ENCODE measurements at regions not wholly inside any gene's neighbourhood (a gene's known extent, or its start where the extent isn't known, plus 50 kb on each side); places are given as distances from the start of the nearest gene placed in this dataset.

DNA sequence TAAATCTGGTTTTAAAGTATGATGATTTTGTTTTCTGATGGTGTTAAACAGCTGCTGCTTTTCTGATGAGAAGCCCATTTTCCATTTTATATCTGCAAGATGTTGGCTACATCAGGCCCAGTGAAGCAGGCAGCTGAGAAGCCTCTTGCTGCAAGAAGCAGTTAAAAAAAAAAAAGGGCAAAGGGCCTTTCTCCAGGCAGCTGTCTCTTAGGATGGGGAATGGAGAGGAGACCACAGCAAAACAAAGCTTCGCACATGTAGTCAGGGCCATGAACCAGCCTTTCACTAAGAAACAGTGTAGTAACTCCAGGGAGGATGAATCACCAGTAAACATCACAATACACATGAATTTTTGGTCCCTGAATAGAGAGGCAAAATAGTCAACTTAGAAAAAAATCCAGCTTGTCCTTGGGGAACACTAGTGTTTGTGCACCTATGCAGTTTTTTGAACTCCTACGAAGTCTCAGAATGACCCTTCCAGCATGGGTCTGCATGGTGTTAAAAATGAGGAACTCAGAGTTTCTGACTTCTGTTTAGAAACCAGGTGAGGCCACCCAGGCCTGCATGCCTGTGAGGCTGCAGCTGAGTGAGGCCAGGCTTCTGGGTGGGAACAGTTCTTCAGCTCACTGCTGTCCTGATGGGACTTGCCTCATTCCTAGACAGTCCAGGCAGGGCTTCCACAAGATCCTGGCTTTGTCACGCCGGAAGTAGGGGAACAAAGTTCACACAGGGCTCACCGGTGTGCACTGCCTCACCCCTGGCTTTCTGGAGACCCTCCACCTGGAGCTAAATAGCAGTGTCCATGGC is 518.7 kb downstream of the MCTP2 start:
- DNase-seq (ENCODE audit: low read depth, low spot score), result no peak

DNA sequence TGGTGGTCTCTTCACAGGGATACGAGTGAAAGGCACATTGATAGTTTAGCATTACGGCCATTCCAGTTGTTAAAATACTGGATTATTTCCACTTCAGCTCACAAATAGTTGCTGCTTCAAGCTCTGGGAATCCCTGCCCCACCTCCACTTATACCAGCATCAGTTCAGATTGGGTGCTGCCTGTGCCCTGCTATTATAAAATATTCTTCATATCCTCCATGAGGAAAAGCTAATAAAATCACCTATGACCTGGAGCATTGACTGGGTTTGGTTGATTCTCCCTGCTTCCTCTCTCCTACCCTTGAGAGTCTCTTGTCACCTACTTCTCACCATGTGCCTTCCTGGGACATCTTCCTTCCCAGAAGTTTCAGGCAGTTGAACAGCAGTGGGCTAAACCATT is 529.0 kb downstream of the MCTP2 start:
- DNase-seq (ENCODE audit: low read depth, low spot score), result no peak

DNA sequence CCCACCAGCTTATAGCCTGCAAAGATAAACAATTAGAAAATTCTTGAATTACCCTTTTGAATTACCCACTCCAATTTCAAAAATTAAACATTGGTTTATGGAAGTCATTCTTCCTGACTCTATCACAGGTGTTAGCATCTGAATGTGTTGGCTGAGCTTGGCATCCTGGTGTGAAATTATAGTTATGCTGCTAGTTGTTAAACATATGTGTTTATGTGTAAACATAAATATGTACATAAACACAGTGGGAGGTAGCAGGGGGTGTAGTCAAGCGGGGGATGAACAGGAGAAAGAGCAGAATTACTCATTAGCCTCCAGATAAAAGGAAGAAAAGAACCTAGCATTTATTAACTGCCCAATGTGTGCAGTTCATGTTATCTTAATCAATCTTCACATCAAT is 530.2 kb downstream of the MCTP2 start:
- DNase-seq (ENCODE audit: low read depth, low spot score), result no peak

DNA sequence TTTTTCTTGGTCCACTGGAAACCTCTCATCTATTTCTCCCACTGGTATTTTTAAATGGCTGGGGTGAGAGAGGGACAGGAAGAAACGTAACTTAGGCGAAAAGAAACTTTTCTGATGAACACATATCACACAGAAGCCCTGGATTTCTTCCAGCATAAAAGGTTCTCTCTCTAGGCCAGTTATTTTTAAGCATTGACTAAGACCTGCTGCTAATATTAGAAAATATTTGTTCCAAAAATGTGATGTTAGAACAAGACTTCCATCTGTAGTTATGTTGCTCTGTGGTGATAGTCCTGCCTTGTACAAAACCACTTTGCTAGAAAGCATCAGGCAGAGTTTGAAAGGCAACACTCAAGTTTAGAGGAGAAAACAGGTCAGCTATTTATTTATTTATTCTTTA is 537.7 kb downstream of the MCTP2 start:
- no peak for DNase-seq (ENCODE audit: low read depth, low spot score)

DNA sequence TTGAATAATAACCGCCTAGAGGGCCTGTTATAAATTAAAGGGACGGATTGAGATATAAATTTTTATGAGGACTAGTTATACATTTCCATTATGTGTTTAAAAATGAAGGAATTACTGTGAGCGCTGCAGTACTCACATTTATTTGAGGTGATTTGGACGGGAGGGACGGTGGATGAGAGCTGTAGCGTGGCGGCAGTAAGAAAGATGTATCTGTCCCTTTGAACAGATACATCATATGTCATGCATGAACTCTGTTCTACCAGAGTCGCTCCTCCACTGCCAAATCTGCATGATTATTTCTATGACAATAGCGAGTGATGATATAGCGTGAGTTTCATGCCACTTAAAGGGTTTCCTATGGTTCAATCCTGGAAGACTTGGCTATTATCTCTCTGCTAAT is 538.8 kb downstream of the MCTP2 start:
- DNase-seq (ENCODE audit: low read depth, low spot score), result no peak

DNA sequence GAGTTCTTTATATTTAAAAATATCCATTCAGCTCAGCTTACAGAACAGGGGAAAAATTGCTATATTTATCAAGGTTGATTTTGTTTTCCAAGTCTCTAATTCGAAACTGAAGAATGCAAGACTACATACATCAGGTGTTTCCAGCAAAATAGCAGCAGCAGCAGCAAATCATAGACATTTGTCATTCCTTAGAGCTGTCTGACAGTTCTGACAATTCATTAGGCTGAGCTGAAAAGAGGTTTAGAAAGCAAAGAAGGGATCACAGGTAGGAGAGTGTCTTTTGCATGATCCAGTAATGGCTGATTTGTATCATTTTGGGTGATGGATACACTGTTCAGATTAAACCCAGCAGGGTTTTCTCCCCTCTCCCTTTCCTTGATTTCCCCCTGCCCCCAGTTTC is 545.7 kb downstream of the MCTP2 start:
- no peak for DNase-seq (ENCODE audit: low read depth, low spot score)

DNA sequence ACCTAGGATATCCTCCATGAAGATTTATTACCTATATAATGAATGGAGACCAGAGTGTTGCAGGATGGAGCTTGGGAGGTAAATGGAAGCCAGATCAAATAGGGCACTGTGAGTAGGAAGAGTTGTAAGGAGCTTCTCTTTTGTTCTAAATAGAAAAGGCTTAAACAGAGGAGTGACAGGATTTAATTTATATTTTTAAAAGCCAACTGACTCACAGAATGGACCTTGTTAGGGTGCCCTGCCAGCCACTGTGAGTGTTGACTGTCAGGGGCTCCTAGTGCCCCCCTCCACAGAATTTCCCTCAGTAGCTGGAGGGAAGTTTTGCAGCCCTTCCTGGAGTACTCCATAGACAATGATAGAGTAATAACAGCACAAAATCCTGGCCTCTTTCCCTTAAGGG is 547.5 kb downstream of the MCTP2 start:
- DNase-seq (ENCODE audit: low read depth, low spot score), result no peak

DNA sequence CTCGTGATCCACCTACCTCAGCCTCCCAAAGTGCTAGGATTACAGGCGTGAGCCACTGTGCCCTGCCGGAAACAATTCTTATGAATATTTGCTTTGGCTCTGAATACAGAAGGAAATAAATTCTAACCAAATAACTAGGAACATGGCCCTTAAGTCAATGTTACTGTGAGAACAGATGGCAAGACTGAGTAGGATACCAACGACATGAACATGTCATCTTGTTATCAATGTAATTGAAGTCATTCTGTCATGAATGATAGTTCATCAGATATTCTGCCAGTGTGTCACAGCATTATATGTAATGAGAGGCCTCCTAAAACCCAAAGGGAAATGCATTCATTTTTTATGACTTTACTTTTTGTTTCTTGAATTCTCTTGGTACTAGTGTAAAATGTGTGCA is 548.8 kb downstream of the MCTP2 start:
- no peak for DNase-seq (ENCODE audit: low read depth, low spot score)

DNA sequence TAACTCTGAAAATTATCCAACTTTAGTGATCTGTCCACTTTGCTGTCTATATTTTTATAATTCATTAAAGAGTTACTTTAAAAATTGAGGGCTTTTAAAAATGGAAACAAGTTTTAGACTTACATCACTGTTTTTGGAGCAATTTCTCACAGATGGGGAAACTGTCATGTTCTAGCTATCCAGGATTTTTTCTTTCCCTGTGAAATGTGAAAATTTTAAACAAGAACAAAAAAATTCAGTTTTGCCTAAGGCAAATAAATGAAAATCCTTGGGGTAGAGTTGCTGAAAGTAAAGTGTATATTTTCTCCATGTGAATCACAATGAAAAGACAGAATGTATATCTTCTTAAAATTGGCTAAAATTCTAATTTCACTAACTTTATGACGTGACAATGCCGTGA is 553.7 kb downstream of the MCTP2 start:
- no peak for DNase-seq (ENCODE audit: low read depth, low spot score)

DNA sequence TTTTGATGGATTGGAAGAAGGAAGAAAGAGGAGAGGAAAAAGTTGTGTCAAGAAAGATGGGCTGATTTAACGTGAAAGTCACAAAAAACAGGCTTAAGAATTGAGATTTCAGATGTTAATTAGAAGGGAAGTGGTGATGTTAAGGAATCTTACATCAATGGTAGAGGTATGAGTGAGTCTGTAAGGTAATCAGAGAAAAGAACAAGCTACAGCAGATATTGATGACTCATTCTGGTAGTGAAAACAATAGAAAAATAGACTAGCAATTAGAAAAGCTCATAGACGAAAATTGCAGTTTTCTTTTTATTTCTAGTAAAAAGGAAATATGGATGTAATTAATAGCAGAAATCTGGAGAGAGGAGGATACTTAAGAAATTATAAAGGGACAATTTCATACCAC is 559.6 kb downstream of the MCTP2 start:
- no peak for DNase-seq (ENCODE audit: low read depth, low spot score)

DNA sequence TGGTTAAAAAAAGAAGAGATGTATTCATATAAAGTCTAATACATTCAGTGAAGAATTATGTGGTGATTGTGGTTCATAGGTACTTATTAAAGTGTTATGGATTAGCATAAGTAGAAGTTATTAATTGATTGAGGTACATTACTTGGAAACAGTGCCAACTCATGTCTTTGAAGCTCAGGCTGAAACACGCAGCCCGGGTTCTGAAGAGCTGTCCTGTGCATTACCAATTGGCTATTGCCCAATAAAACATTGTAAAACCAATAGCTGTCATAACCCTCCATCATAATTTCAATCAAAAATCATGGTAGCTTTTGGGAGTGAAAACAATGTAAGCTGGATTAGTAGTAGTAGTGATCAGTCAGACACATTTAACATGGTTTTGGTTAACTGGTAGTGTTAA is 560.1 kb downstream of the MCTP2 start:
- DNase-seq (ENCODE audit: low read depth, low spot score), result no peak

DNA sequence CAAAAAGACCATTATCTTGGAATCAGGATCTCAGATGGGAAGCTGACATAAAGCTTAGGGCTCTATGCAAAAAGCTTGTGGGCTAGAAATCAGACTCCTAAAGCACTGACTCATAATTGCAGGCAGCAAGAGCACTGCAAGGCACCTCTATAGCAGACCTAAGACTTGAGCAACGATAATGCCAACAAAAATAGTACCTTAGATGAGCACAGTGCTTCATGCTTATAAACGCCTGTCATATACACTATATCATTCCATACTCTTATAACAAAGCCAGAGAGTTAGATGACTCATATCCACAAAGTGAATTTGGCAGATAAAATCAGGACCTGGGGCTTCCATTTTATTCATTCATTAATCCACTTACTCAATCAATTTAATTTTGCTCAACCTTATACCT is 560.8 kb downstream of the MCTP2 start:
- DNase-seq (ENCODE audit: low read depth, low spot score), result no peak

DNA sequence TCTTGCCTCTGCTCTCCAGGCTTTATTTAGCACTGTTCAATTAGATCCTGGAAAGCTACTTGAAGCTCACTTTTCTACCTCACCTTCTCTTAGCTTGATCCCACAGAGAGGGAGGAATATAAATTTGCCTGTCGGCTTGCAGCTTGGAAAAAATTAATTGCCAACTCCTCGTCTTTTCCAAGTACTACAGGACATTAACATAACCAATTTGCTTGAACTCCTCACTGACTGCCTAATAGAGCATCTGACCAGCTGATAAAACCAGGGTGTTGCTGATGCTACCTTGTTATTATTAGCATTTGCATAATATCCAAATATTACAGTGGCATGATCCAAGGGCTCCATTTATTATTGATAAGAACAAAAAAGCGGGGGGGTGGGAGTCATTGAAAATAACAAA is 561.8 kb downstream of the MCTP2 start:
- DNase-seq (ENCODE audit: low read depth, low spot score), result no peak

DNA sequence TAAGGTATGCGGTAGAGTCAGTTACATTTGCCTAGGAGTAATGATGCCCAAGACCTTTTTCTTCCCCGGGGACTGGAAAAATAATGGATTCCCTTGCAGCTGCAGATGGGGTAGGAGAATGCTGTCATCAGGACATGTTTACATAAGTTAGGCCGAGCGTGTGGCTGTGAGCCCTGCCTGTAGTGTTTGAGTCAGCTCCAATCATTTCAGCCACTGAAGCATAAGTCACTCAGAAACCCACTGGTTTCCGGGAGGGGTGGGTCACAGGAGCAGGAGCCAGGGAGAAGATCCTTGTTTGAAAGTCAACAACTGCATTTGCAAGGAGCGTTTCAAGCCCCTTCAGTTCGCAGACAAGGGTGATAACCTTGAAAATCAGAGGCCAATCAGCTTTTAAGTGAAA is 562.3 kb downstream of the MCTP2 start:
- no peak for DNase-seq (ENCODE audit: low read depth, low spot score)

DNA sequence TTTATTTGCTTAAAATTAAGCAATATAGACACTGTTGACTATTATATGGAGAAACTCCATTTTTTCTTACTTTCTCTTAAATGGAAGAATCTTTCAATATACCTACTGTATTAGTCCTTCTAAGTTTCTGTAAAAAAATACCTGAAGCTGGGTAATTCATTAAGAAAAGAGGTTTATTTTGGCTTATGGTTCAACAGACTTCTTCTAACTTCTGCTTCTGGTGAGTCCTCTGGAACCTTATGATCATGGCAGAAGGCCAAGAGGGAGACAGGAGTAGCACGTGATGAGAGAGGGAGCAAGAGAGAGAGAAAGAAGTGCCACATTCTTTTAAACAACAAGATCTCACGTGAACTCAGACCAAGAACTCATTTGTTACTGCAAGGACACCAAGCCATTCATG is 573.3 kb downstream of the MCTP2 start:
- no peak for DNase-seq (ENCODE audit: low read depth, low spot score)

DNA sequence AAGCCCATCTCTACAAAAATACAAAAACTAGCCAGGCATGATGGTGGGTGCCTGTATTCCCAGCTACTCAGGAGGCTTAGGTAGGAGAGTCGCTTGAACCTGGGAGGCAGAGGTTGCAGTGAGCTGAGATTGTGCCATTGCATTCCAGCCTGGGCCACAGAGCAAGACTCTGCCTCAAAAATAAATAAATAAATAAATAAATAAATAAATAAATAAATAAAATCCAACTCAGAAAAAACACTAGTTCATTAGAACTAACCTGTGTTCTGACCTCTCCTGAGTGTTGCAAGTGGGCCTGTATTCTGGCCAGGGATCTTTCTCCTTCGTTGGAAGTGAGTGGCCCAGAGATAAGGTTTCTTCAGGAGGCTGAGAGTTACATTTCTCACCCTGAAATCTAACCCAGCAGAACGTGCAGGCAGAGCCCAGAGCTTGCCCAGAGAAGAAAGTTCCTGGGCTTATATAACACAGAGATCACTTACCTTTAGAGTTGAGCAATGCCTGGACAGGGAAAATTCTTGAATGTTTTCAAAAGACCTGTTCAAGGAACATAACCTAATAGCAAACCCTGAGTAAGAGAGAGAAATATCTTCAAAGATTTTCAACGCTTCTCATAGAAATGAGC is 583.9 kb downstream of the MCTP2 start:
- no peak for DNase-seq (ENCODE audit: low read depth, low spot score)

DNA sequence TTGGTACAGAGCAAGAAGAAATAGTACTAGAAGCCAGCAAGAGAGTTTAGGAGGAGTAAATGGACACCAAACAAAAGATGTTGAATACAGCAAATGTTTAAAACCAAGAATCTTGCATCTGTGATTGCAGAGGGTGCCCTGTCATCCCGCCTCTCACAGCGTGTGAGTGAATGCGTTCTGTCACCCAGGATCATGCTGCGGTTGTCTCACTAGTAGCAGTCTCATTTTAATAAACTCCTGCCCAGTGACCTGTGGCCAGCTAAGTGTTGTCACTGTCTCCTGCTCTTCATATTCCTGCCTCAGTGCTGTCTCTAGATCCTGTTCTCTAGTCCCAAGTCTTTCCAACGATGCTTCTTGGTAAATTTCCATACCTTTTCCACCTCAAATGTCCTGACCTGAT is 584.6 kb downstream of the MCTP2 start:
- no peak for DNase-seq (ENCODE audit: low read depth, low spot score)

DNA sequence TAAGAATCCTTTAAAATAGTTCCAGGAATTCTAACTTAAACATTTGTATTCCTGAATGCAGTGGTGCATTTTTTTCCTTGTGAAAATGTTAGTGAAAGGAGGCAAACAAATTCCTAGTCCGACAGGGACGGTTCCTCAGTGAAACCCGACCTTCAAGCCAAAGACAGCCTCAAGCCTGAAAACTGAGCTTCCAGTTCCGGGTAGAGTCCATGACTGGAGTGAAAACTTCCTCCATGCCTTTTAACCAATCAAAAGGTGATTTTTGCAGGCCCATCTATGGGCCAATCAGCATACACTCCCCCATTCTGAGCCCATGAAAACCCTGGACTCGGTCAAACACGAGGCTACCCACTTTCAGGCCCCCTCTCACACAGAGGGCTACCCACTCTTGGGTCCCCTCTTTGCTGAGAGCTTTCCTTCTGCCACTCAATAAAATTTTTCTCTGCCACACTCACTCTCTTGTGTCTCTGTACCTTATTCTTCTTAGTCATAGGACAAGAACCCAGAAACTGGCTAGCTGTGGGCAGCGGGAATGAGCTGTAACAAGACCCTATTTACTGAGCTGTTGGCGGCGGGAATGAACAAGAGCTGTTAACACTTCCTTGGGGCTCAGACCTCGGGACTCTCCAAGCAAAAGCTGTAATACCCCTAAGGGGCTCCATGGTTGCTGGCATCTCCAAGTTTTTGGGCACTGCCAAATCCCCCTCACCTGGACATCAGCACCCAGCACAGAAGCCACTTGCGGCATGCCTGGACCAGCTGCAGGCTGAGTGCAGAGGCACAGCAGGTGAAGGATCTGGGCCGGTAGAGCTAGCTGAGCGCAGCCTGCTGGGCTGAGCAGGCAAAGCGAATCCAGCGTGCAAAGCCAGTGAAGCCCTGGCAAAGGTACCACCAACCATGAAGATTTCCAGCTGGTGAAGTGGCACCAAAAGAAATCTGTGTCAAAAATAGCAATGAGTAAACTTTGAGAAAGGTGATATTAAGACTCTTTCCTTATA is 598.8 kb downstream of the MCTP2 start:
- DNase-seq (ENCODE audit: low read depth, low spot score), result no peak

DNA sequence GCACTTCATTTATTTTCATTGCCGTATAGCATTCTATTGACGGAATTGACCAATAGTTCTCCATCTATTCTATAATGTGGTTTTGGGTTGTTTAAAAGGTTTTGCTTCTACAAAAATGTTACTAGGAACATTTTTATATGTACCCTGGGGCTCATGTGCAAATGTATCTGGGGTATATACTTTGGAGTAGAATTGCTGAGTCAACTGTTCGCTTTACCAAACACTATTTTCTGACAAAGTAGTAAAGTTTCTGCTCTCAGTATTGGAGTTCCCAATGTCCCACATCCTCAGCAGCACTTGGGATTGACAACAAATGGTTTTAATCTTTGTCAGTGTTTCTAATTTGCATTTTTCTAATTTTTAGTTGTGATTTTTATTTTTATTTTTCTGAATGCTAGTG is 602.6 kb downstream of the MCTP2 start:
- DNase-seq (ENCODE audit: low read depth, low spot score), result no peak

DNA sequence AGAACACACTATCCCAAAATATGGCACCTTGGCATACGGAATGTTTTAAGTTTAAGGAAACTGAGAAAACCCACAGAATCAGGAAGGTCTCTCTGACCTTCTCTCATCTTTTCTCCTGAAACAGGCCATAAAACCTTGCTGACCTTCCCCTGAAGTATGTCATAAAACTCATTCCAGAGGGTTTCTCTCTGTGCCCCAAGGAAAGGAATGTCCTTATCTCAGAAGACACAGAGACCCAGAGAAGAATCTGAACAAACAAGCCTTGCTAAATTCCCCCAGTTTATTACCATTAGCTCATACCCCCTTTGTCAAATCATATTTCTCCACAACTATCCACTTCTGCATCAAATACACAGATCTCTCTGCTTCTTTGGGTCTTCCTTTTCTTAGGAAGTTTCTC is 603.1 kb downstream of the MCTP2 start:
- no peak for DNase-seq (ENCODE audit: low read depth, low spot score)

DNA sequence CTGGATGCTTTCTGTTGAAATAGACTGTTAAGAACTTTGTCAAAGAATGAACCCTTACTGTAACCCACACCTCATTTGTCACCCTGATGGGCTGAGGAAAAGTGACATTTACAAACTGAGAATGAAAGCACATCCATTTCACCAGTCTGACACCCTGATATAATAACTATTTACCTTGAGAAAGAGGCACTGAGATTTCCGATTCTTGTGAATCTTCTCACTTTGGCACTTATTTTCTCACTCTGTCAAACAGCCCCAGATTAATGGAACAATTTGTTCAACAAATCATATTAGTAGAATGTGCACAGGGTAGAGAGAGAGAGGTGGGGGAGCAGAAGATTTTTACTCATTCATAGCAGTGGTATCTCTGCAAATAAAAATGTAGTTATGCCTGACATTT is 606.9 kb downstream of the MCTP2 start:
- DNase-seq (ENCODE audit: low read depth, low spot score), result no peak

Measured in smooth muscle cell of the brain vasculature (primary cell).